ENCODE measurements at regions not wholly inside any gene's neighbourhood (a gene's known extent, or its start where the extent isn't known, plus 50 kb on each side); places are given as distances from the start of the nearest gene placed in this dataset.
A peak's percentile ranks its signal among the peaks of the same experiment; 100 is the strongest.

DNA sequence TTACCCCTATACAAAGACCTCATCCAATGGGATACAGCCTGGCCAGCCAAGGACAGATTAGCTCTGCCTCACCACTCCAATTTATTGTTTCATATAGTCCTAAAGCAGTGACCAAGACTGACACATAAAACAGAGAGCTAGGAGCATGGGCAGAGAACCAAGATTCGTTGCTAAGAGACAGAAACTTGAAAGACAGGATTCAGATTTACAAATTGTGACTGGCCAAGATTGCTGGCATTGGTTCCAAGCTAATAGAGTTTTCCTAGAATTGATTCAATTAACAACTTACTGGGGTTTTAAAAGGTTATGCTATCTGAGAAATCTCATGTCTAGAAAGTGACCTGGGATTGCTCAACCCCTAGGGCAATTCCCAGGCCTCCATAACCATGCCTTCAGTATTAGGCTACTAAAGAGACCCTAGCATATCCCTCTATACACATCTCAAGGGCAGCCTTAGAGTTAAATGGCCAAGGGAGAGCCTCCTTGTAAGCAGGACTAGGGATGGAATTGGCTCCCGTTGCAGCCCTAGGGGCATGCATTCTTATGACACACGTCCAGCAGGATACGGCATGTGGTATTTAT lies 75.6 kb downstream of the ICOS start:
- DNase-seq (ENCODE audit: low read depth, low spot score) = no peak

DNA sequence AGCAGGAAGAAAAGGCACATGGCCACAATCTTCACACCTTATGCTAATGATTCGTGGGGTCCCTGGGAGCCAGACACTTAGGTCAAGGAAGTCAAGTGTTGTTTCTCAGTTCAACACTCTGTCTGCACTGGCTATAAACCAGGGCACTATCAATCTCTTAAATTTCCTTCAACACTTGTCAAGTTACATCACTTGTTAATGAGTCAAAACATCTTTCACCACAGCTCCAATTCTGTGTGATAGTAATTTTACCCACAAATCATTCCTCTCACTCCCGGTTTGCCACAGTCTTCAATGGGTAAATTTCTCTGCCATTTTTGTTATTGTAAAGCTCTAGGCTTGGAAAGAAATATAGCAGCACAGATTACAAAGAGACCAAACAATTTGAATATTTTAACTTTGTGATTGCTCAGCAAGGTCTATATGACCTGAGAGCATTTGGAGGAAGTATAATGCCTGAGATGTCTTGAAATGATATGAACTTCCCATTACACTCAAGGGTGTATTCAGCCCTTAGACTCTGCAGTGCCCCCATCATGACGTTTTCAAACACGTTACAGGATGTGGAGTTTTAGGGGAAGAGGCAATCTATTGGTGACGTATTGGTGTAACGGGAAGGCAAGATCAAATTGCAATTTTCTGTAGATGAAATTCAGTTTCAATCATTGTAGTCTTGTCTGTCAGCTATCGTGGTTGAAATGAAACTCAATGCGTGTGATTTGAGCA lies 78.7 kb downstream of the ICOS start:
- no peak for DNase-seq (ENCODE audit: low read depth, low spot score)

DNA sequence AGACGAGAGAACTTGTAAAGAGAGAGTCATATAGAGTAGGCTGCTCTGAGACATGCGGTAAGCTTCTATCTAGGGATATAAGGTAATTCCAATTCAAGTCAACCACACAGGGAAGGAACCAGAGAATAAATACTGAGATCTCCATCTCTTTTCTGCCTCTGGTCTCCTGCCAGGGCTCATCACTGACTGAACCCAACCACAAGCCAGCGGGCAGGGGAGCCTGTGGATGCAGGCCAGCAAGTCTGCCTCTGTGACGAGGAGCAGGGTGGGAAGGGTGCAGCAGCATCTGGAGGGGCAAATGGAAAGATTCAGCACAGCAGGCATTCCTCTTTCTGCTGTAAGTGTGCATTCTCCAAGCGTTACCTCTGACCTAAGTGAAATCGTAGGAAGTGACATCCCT lies 82.2 kb downstream of the ICOS start:
- no peak for DNase-seq (ENCODE audit: low read depth, low spot score)

DNA sequence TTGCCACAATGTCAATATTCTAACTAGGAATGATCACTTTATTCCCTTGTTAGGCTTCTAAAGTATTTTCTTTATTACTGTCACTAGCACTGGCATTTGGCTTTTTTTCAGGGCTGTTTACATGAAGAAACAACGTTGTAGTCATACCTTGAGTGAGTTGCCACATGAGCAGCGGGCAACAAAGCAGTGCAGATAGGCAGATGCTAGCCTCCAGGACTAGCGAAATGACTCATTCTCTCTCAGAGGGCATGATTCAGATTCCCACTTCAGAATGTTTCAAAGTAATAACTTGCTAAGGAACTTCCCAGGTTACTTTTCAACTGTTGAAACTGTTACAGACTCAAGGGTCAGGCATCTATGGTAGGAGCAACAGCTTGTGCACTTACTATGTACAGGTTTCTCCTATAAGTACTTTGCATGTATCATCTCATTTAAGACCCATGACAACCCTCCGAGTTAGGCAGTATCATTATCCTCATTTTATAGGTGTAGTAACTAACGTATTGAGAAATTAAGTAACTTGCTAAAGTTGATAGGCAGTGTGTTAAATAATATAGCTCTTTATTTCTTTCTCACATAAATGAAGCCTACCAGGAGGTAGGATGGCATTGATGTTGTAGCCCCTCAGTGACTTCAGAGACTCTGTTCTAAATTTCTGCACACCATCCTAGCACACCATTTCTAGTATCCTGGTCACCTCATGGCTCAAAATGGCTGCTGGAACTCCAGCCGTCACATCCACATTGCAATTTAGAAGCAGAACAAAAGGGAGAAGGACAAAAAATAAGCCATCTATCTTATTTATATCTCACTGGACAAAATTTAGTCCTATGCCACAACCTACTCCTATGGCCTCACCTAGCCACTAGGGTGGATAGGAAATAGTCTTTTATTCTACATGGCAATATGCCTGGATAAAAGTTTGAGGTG lies 83.3 kb downstream of the ICOS start:
- peak; percentile 39 for DNase-seq (ENCODE audit: low read depth, low spot score)

DNA sequence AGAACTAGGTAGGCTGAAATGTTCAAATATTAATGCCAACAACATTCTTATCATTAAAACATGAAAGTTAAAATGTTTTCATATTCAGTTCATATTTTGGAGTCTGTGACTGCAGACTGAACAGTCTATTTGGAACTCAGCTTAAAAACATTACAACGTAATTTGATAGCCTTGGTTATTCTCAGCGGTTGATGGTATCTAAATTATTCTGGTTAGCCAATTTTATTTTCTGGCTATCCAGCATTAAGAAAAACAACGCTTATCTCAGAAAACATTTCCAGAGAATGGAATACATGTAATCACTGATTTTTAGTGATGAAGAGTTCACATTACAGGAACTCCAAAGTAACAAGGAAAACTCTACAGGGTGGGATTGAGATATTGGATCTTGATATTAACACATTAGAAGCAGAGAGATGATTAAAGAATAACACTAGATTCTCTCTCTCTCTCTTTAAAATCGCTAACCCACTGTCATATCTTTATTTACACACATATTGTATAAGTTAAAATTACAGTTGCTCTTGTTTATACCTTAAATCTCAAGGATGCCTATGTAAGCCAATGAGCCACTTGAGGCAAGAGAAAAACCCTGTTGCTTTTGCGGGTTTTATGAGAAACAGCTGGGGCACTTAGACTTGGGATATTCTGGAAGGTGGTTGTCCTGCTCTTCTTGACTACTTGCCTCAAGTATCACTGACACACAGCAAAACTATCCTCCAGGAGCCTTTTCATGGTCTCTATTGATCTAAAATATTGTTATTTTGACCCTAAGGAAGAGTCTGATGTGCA lies 84.9 kb downstream of the ICOS start:
- no peak for DNase-seq (ENCODE audit: low read depth, low spot score)

DNA sequence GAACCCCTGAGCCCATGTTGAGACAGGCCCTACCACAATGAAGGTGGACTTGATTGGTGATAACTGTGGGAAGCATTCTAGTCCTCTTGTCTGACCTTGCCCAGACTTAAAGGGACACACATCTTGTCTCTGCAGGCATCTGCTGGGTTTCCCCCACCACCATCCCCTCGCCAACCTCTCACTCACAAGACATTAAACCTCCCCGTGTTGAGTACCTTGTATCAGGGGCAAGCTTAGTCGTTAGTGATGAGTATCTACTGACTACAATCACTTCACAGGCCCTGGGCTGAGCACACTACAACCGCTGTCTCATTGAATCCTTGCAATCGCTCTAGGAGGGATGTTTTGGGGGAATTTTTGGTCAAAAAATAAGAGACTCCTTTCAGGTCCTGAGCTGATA lies 86.0 kb downstream of the ICOS start:
- DNase-seq (ENCODE audit: low read depth, low spot score) = no peak

DNA sequence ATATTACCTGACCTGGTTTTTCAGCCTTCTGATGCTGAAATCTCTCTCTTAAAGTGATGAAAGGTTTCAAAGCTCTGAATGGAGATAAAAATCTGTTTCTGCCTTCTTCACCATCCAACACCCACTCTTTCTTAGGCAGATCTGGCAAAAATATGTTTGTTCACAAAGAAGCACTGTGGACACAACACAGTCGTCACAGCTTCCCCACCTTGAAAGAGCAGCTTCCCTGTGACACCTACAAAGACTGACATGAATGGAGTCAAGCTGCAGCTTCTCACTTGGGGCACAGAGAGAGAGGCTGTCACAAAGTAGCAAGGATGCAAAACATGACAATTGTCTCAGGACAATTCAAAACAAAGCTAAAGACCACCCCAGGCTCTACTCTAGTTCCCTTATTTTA lies 86.5 kb downstream of the ICOS start:
- DNase-seq (ENCODE audit: low read depth, low spot score) = no peak

DNA sequence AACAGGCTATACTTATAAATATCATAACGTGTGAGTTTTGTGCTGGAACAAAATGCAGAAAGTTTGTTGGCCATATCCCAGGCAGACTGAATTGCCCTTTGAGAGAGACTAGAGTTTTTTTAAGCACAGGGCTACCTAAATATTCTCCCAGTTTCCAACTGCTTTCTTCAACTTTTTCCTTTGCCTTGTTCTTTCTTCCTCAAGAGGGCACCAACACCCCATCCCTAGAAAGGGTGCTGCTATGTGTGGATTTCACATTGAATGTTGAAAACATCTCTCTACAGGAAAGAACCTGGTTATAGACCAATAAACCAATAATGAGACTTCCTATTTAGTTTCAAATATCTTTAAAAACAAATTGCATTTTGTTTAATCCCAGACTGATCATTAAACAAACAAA lies 87.9 kb downstream of the ICOS start:
- no peak for DNase-seq (ENCODE audit: low read depth, low spot score)

DNA sequence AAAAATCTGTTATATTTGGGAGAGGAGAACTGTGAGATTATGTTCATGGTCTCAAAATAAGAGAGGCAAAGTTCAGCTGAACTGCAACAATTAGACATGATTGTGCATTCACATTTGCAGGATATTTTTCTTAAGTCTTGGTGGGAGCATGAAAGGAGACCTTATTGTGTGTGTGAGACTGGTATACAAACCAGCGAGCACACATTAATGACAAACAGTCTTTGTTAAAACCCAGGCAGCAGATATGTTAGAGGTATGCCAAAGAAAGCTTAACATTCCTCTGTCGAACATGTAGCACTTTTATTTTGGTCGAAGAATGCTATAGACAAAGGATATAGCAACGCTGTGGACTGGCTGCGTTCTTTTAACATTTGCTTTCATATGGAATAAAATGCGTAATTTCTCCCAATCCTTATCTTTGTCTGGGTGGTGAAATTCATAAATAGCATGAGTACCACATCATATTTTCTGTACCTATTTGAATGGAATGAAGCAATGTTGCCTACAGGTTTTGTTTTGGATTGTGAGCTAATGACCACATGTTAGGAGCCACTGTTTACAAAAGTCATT lies 88.4 kb downstream of the ICOS start:
- no peak for DNase-seq (ENCODE audit: low read depth, low spot score)

DNA sequence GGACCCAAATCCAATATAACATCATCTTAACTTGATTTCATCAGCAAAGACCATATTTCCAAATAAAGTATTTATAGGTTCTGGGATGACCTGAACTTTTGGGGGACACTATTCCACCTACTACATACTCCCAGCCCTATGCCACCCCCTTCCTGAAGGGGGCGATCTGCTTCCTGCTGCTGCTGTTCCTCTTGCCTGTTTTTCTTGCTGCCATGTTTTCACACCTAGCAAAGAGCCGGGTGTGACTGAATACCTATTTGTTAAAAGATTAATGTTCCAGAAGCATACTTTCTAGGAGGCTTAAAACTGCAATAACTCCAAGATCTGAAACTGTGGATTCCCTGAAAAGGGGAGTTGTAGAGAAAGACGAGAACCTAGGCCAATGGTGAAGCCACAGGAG lies 89.7 kb downstream of the ICOS start:
- no peak for DNase-seq (ENCODE audit: low read depth, low spot score)

DNA sequence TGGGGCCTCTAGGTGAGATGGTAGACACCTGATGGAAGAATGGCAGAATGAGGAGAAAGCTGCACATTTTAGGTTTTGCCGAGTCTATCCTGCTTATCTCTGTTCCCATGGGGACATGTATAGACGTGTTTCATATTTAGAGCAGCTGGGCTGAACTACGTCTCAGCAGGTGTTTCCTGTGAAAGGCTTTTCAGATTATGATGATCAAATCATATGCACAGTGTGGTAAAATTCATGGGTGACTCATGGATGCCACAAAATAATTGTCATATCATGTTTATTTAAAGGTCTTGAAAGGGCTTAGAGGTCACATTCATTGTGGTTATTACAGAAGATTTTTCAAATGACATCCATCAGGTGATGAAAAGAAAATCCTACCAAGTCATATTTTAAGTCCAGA lies 90.5 kb downstream of the ICOS start:
- DNase-seq (ENCODE audit: low read depth, low spot score) = peak; percentile 20

DNA sequence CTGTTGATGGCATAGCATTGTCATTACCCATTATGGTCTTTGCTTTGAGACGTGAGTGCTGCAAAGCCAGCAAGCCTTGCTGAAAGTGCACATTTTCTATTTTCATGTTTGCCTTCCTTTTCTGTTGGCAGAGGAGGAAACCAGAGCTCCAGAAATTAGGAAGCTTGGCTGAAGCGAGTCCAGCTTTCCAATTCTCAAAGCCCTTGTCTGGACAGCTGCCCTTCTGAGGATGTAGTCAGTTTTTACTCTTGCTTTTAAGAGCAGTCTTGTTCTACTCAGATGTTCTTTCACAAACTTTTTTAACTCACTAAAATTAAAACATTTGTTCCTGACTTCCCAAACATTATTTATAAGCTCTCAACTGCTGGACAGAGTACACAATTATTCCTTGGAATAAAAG lies 93.8 kb downstream of the ICOS start:
- no peak for DNase-seq (ENCODE audit: low read depth, low spot score)

DNA sequence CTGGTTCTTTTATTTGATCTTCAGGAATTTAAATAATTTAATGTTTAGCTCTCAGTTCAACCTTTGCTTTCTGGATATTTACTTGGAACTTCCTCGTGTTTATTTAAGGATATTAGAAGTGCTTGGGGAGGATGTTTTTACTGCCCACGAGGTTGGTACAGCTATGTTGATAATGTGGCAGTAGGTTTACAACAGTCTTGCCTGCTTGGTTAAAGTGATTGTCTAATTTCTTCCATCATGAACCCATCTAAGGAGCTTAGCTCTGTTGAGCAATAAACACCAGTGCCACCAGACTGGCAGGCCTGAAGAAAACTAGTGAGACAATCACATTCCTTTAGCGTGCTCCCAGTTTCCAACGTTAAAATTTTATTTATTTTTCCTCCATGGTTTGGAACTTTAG lies 94.5 kb downstream of the ICOS start:
- no peak for DNase-seq (ENCODE audit: low read depth, low spot score)

DNA sequence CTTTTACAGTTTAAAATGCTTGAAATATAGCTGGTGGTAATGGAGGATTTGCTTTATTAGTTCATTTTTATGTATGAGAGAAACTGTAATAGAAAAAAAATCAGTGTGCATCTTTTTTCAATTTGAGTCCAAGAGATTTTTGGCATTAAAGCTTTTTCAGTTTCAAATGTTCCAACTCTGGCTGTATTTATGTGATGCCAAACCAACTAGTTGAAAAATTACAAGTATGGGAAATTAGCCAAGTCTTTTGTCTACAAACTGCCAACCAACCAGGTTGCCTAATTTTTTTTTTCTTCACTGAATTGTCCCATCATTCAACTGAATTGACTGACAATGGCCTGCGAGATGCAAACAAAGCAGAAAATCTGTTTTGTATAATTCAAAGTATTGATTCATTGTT lies 95.7 kb downstream of the ICOS start:
- no peak for DNase-seq (ENCODE audit: low read depth, low spot score)

DNA sequence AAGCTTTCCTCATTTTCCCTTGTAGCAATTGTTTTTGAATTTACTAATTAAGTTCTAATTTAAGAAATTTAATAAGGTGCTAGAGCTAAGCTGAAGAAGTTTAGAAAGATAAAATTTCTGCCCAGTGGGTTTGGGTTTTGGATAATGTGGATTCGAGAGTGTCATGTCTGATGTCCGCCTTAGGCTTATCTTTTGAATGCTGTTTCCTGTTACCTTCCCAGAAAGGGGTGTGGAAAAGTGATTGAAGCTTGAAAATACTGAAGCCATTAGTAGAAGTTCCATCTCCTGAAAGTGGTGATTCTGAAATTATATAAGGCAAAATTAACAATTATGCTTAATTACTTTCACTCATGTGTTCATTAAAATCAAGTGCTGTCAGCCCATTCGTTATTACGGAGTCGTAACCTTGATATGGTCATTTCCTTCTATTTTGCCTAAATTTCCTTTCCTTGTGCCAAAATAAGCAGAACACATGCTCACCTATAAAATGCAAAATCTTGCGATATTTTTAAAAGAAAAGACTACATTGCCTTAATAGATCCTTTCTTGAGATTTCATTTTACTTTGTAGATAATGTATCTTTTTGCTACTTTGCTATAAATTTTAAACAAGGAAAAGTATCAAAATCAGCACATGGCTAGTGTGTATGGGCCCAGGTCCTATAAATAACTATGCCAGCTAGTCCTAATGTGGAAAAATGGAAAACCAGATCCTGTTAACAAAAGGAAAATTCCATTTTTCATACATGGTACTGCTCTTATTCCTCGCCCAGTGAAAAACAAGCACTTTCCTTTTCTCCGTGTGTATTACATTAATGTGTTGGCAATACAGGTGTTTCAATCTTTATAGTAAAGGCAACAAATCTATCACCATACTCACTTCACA lies 97.3 kb downstream of the ICOS start:
- DNase-seq (ENCODE audit: low read depth, low spot score) = no peak

DNA sequence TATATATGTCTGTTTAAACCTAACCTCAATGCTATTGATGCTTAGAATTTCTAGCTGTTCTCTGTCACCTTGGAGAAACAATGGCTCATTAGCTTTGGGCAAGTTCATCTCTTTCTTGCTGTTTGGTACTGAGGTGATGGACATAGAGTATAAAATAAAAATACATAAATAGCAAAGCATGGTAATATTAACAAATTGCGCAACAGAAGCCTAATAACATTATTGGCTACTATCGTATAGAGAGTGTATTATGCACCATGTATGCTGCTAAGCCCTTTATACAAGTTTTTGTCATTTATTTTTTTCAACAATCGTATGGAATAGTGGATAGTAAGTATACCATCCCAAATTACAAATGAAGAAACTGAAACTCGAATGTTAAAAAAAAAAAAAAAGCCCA lies 100.1 kb downstream of the ICOS start:
- no peak for DNase-seq (ENCODE audit: low read depth, low spot score)

DNA sequence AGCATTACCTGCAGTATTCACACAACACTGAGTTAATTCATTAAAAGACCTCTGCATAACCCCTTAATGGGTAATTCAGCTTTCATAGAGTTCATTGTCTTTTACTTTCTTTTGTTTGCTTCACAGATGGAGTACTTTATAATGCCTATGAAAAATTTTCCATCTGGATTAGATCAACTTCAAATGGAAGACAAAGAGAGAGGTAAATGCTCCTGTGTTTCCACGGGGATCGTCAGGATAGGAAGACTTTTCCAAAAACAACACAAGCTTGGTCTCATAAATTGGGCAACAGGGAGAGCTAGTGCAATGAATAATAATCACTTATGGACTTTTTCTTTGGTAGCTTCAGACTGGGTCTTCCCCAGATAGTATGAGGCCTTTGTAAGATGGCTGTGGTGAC lies 100.7 kb downstream of the ICOS start:
- no peak for DNase-seq (ENCODE audit: low read depth, low spot score)

DNA sequence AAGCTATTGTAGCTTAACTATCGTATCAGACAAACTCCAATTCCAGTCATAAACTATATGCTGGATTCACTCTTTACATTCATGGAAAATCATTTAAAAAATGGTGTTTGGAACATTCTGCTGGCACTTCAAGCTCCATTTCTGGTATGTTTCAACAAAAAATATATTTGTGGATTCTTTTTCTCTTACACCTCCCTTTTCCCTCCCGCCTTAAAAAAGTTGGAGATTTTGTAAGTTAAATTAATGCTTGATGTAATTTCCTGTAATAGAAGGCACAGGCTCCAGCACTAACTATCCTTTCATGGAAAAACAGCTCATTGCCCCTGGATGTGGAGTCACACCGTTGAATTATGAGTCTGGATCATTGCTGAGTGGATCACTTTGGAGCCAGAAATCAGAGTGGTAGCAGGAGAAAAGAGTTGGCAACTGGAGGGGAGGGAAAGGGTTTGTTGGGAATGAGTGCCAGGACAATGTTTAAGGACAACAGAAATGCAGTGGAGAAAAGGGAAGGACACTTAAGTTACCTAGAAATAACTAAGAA lies 102.8 kb downstream of the ICOS start:
- DNase-seq (ENCODE audit: low read depth, low spot score) = no peak

DNA sequence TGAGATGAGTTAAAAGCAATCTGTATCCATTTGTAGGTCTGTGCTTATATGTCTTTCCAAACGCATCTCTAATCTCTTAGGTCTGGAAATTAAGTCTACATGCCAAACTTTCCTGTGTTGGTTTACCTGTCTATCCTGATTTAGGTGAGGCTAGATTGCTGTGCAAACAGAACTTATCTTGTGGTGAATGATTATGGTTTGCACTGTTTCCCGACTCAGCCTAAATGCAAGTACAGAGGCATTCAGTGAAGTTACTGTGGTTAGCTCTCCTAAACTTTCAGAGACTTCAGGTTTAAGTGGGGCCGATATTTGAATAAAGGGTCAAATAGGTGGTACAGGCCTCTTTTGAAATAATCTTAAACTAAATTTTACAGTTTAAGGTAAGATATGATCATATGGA lies 103.5 kb downstream of the ICOS start:
- no peak for DNase-seq (ENCODE audit: low read depth, low spot score)

DNA sequence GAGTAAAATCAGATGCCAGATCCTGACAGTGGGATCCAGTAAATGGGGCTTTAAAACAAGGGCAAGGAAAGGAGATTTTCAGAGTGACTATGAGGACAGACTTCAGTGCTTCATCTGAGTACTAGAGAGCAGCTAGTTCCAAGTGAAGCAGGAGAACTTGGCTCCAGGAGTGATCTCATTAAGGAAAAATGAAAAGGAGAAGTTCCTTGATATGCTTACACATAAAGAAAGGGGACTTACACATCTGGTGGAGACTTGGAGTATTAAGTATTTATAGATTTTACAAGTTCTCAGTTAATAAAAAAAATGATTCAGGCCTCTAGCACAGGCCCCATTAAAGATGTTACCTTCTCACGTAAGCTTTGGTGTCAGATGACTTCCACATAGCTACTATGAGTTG lies 105.8 kb downstream of the ICOS start:
- DNase-seq (ENCODE audit: low read depth, low spot score) = no peak
